ENCODE measurements at regions not wholly inside any gene's neighbourhood (a gene's known extent, or its start where the extent isn't known, plus 50 kb on each side); places are given as distances from the start of the nearest gene placed in this dataset.

- no peak for TF ChIP-seq CTCF (IDR thresholded peaks at IDR 0.05 in 4 of 5, conservative IDR thresholded peaks at IDR 0.05 in 1 of 5)
- no peak for TF ChIP-seq POLR2A (IDR thresholded peaks at IDR 0.05)
Observed at GRCh38 chr7:118478931-118479330, 254.4 kb downstream of the ANKRD7 start.

All from gastrocnemius medialis (tissue), 4 donors.